GM20000 (cell line): ENCODE measurements at regions not wholly inside any gene's neighbourhood (a gene's known extent, or its start where the extent isn't known, plus 50 kb on each side); places are given as distances from the start of the nearest gene placed in this dataset.

Source experiments
- DNase-seq: peaks from one replicate; pipeline ENCODE4 v3.0.0; 2012; ENCODE audit warnings: low spot score
- TF ChIP-seq, protein P1 (sequence below): IDR thresholded peaks from 2 replicates; pipeline ENCODE4 v1.5.1; 2012; ENCODE audit warnings: mild to moderate bottlenecking, control low read depth; ENCODE audit errors: extremely low read depth, missing control alignments

DNA sequence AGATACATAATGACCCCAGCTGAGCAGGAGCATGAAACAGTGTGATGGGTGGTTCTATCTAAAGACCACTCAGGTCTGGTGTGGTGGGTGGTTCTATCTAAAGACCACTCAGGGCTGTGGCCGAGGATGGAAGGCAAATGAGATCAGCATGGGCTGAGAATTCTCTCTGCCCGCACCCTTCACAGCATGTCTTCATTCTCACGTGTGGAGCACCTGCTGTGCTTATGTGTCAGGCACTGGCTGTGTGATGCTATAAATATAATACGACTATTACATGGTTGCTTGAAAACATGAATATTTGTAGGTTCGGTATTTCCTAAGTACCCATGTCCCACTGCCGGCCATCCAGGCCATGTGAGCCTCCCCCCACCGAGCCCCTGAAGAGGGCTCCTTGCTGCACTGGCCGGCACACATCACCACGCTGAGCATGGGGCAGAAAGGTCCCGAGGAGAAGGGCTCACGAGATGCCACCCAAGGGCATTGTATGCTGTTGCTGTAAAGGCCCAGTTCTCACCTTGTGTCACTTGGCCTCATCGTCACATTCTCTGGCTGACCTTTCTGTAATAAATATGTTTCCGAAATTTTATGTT is 810.2 kb downstream of the UQCRFS1 start:
- TF ChIP-seq, protein P1, sequence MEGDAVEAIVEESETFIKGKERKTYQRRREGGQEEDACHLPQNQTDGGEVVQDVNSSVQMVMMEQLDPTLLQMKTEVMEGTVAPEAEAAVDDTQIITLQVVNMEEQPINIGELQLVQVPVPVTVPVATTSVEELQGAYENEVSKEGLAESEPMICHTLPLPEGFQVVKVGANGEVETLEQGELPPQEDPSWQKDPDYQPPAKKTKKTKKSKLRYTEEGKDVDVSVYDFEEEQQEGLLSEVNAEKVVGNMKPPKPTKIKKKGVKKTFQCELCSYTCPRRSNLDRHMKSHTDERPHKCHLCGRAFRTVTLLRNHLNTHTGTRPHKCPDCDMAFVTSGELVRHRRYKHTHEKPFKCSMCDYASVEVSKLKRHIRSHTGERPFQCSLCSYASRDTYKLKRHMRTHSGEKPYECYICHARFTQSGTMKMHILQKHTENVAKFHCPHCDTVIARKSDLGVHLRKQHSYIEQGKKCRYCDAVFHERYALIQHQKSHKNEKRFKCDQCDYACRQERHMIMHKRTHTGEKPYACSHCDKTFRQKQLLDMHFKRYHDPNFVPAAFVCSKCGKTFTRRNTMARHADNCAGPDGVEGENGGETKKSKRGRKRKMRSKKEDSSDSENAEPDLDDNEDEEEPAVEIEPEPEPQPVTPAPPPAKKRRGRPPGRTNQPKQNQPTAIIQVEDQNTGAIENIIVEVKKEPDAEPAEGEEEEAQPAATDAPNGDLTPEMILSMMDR = no peak
- no peak for DNase-seq

DNA sequence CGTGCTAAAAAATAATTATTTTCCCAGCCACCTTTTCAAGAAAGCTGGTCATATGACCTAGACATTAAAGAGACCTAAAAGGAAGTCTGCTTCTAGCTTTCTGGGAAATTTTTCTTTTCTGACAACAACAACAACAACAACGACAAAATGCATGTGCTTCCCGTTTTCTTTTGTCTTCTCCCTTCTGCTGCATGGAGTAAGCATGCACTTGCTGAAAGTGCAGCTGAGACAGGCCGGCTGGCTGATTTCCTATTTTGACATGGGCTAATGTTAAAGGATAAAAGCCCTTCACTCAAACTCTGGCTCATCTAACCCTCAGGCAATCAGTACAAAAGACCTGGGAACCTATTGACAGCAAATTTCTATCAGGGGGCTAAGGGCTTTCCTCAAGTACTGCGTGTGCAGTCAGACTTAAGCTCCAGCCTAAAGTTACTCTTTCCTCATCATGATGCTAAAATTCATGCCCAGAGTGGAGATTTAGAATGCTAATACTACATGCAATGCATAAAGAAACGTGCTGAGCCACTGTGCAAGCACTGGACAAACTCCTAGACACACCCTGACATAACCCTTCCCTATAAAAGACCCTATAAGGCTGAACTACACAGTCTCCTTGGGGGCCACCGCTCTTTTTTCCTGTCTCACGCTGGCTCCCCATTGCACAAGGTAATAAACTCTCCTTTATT is 811.1 kb downstream of the UQCRFS1 start:
- no peak for DNase-seq
- TF ChIP-seq, protein P1 = no peak

DNA sequence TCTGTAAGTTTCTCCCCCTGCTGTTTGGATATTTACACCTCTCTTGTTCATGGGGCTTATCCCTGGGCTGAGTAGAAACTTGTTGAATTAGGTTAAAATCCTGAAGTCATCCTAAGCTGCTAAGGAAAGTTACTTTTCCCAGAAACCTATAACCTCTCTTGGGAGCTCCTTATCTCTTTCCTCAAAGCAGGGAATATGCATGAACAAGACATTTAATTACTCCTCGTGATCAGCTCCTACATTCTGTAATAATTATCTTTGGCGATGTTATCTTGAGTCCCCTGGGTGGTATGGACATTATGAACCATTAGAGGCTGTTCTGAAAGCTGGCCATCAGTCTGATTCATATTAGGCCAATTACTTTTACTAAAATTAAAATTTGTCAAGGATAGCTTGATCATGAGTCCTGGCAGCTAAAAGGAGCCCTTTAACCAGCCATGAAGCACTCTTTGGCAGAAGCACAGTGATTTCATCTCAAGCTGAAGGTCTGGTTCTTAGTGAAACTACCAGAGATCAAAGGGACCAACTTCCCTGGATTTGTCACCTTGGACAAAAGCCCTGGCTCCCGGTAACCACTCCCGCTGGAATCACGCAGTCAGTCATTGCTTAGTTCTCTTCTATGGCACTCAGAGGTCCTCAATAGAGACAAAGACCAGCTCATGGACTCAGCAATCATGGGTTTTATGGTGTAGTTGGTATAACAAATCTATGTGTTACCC is 811.8 kb downstream of the UQCRFS1 start:
- TF ChIP-seq, protein P1 = no peak
- no peak for DNase-seq

GRCh38 chr19:28399187-28399586 is 813.8 kb downstream of the UQCRFS1 start:
- TF ChIP-seq, protein P1 = no peak
- no peak for DNase-seq

- TF ChIP-seq, protein P1 = no peak
- DNase-seq = no peak
These were observed 815.2 kb downstream of the UQCRFS1 start for GRCh38 chr19:28397800-28398199.

- DNase-seq = no peak
- TF ChIP-seq, protein P1 = no peak
These were observed 815.6 kb downstream of the UQCRFS1 start for GRCh38 chr19:28397306-28397705.

DNA sequence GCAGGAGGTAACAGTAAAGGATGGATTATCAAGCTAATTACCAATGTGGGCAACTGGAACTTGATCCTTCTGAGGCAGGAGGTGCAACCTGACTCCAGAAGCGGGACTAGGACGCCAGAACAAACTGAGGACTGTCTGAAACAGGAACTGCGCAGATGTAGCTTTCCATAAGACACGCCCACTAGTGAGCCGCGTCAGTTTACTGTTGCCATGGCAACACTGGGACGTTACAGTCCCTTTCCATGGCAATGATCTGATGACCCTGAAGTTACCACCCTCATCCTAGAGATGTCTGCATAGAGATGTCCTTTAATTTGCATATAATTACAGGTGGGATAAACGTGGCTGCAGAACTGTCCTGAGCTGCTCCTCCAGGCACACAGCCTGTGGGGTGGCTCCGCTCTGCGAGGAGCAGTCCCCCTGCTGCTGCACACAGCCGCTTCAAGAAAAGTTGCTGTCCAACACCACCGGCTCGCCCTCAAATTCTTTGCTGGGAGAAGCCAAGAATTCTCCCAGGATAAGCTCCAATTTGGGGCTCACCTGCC is 816.6 kb downstream of the UQCRFS1 start:
- DNase-seq = no peak
- TF ChIP-seq, protein P1 = no peak
